GM12891 (cell line): ENCODE measurements at regions not wholly inside any gene's neighbourhood (a gene's known extent, or its start where the extent isn't known, plus 50 kb on each side); places are given as distances from the start of the nearest gene placed in this dataset.

Experiments used
- PAX5 ChIP-seq: IDR thresholded peaks from 2 replicates; pipeline ENCODE4 v1.6.1; 2011; ENCODE audit warnings: low read length, moderate library complexity, mild to moderate bottlenecking; ENCODE audit not compliant: insufficient read depth, severe bottlenecking
- POLR2A ChIP-seq: IDR thresholded peaks from 2 replicates; pipeline ENCODE4 v1.6.1; 2011; ENCODE audit warnings: low read depth, low read length, control low read depth
- POLR2AphosphoS5 ChIP-seq: IDR thresholded peaks from 2 replicates; pipeline ENCODE4 v1.6.1; 2011; ENCODE audit warnings: low read depth, low read length, control low read depth
- POU2F2 ChIP-seq: IDR thresholded peaks from 2 replicates; pipeline ENCODE4 v1.6.1; 2011; ENCODE audit warnings: low read depth, mild to moderate bottlenecking, control low read depth, low read length, moderate library complexity
- SPI1 ChIP-seq: IDR thresholded peaks from 2 replicates; pipeline ENCODE4 v1.6.1; 2011; ENCODE audit warnings: low read depth, low read length, control low read depth
- TAF1 ChIP-seq: IDR thresholded peaks from 2 replicates; pipeline ENCODE4 v1.6.1; 2011; ENCODE audit warnings: low read depth, low read length, control low read depth

DNA sequence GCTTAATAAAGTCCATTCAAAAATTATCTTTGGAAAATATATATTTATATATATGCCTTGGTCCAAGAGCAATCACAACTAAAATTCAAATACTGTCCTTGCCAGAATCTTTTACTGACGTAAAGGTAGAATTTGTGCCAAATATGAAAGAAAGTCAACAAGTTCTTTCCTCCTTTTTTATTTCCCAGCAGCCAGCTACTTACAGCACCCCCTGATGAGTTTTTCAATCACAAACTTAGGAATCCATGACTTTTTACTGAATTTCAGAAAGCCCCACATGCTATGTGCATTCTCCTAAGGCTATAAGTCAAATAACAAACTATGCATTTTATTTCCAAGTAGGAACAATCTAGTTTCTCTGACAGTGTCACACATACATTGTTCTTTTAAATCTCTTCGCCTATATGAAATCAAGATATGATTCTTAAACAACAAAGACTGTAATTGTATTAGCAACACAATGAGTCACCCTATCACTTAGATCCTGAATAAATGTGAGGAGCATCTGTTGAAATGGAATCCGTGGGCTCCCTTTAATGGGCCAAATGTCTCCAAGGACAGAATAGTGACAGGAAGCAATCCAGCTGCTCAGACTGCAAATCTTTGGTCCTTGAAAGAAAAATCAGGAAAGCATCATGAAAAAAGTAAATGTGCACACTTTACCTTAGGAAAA lies 271.4 kb downstream of the DUSP6 start:
- TF ChIP-seq POLR2AphosphoS5 (no peak), POLR2A (no peak), POU2F2 (no peak), TAF1 (no peak), SPI1 (no peak), PAX5 (no peak)
